GM23338 (cell line): ENCODE measurements at regions not wholly inside any gene's neighbourhood (a gene's known extent, or its start where the extent isn't known, plus 50 kb on each side); places are given as distances from the start of the nearest gene placed in this dataset.
A peak's percentile ranks its signal among the peaks of the same experiment; 100 is the strongest.

Source experiments
- ATAC-seq: fragments of 200-7000 bp; cut with Tn5 transposase; 3 replicates; pipeline ENCODE4 v1.9.1; 2020
- DNase-seq: peaks from one replicate; pipeline ENCODE4 v3.0.0-alpha.2; 2015; ENCODE audit warnings: low spot score
- H2AFZ ChIP-seq: fragments of 200-600 bp; sonication (generic); 2 replicates; pipeline ENCODE4 v1.8.0; 2016; ENCODE audit warnings: antibody characterized with exemption, mild to moderate bottlenecking, moderate library complexity
- H3F3A ChIP-seq: fragments of 200-600 bp; sonication (generic); replicated peaks from 2 replicates; pipeline ENCODE4 v1.8.0; 2017; ENCODE audit warnings: antibody characterized with exemption, mixed run types, low read depth
- H3K27ac ChIP-seq: fragments of 200-600 bp; sonication (generic); 2 replicates; pipeline ENCODE4 v1.6.1; 2016; ENCODE audit warnings: low read depth
- H3K27me3 ChIP-seq: fragments of 200-600 bp; sonication (generic); 2 replicates; pipeline ENCODE4 v1.8.0; 2016; ENCODE audit warnings: mild to moderate bottlenecking, mixed run types, moderate library complexity; ENCODE audit not compliant: insufficient read depth
- H3K36me3 ChIP-seq: fragments of 200-600 bp; sonication (generic); 2 replicates; pipeline ENCODE4 v1.8.0; 2016; ENCODE audit warnings: mild to moderate bottlenecking; ENCODE audit not compliant: insufficient read depth
- H3K4me1 ChIP-seq: fragments of 200-600 bp; sonication (generic); 2 replicates; pipeline ENCODE4 v1.8.0; 2016; ENCODE audit warnings: mild to moderate bottlenecking, moderate library complexity; ENCODE audit not compliant: insufficient read depth
- H3K4me2 ChIP-seq: fragments of 200-600 bp; sonication (generic); 2 replicates; pipeline ENCODE4 v1.7.1; 2017; ENCODE audit warnings: mixed run types
- H3K4me3 ChIP-seq: fragments of 200-600 bp; sonication (generic); 2 replicates; pipeline ENCODE4 v1.6.1; 2016; ENCODE audit warnings: mixed run types
- H3K79me2 ChIP-seq: fragments of 200-600 bp; sonication (generic); replicated peaks from 2 replicates; pipeline ENCODE4 v1.8.0; 2017; ENCODE audit warnings: mild to moderate bottlenecking; ENCODE audit not compliant: insufficient read depth
- H3K9me2 ChIP-seq: fragments of 200-600 bp; sonication (generic); 2 replicates; pipeline ENCODE4 v1.8.0; 2017; ENCODE audit not compliant: insufficient read depth
- H4K20me1 ChIP-seq: fragments of 200-600 bp; sonication (generic); replicated peaks from 2 replicates; pipeline ENCODE4 v1.8.0; 2017; ENCODE audit warnings: mild to moderate bottlenecking; ENCODE audit not compliant: insufficient read depth
- H3K27ac Mint-ChIP-seq: 2 replicates; pipeline ENCODE4 v1.8.0; 2020; ENCODE audit warnings: inconsistent platforms, mild to moderate bottlenecking, moderate library complexity, mixed read lengths
- H3K27me3 Mint-ChIP-seq: 3 replicates; pipeline ENCODE4 v1.8.0; 2022; ENCODE audit warnings: low read depth, mild to moderate bottlenecking, moderate library complexity, mixed read lengths, inconsistent platforms; ENCODE audit not compliant: insufficient read depth, poor library complexity
- H3K36me3 Mint-ChIP-seq: 3 replicates; pipeline ENCODE4 v1.8.0; 2021; ENCODE audit warnings: low read depth, mild to moderate bottlenecking, inconsistent platforms, moderate library complexity, mixed read lengths
- H3K4me1 Mint-ChIP-seq: 3 replicates; pipeline ENCODE4 v1.8.0; 2020; ENCODE audit warnings: mild to moderate bottlenecking, inconsistent platforms, mixed read lengths
- H3K4me3 Mint-ChIP-seq: 3 replicates; pipeline ENCODE4 v1.8.0; 2021; ENCODE audit warnings: moderate library complexity, mild to moderate bottlenecking, inconsistent platforms, mixed read lengths
- H3K9me3 Mint-ChIP-seq: 3 replicates; pipeline ENCODE4 v1.8.0; 2020; ENCODE audit warnings: moderate library complexity, mild to moderate bottlenecking, inconsistent platforms, mixed read lengths
- CTCF ChIP-seq, 2 experiments: fragments of 200-600 bp in 1 of 2; sonication (generic) in 1 of 2; conservative IDR thresholded peaks; 2 replicates each; pipeline versions ENCODE4 v1.5.1 to v1.6.1; 2016 to 2017; ENCODE audit warnings: antibody characterized with exemption in 2 of 2, low read depth in 2 of 2, mild to moderate bottlenecking in 2 of 2, moderate library complexity in 1 of 2
- ETS1 ChIP-seq: IDR thresholded peaks from 2 replicates; pipeline ENCODE4 v1.6.1; 2016; ENCODE audit warnings: antibody characterized with exemption
- EZH2 ChIP-seq: fragments of 200-600 bp; sonication (generic); IDR thresholded peaks from one replicate; pipeline ENCODE4 v1.8.0; 2017; ENCODE audit warnings: antibody characterized with exemption, mild to moderate bottlenecking, low read depth; ENCODE audit not compliant: unreplicated experiment
- EZH2phosphoT487 ChIP-seq: fragments of 200-600 bp; sonication (generic); IDR thresholded peaks from one replicate; pipeline ENCODE4 v1.8.1; 2018; ENCODE audit warnings: antibody characterized with exemption; ENCODE audit not compliant: unreplicated experiment
- NANOG ChIP-seq: IDR thresholded peaks from 2 replicates; pipeline ENCODE4 v1.6.1; 2016; ENCODE audit warnings: antibody characterized with exemption, borderline replicate concordance
- POLR2AphosphoS5 ChIP-seq: IDR thresholded peaks from 2 replicates; pipeline ENCODE4 v1.6.1; 2016; ENCODE audit warnings: antibody characterized with exemption, low read depth
- REST ChIP-seq: IDR thresholded peaks from one replicate; pipeline ENCODE4 v1.6.1; 2018; ENCODE audit warnings: antibody characterized with exemption; ENCODE audit not compliant: unreplicated experiment
- STAT1 ChIP-seq: IDR thresholded peaks from one replicate; pipeline ENCODE4 v1.6.1; 2016; ENCODE audit warnings: antibody characterized with exemption; ENCODE audit not compliant: unreplicated experiment
- ZNF462 ChIP-seq: fragments of 250-450 bp; sonication (Bioruptor Pico); IDR thresholded peaks from 2 replicates; pipeline ENCODE4 v1.5.0; 2020; ENCODE audit warnings: mild to moderate bottlenecking, moderate library complexity

- no peak for TF ChIP-seq CTCF (conservative IDR thresholded peaks at IDR 0.05; ENCODE audit: low read depth in 2 of 2)
- no peak for TF ChIP-seq EZH2
- no peak for TF ChIP-seq NANOG
These were observed 148.2 kb downstream of the ATP23 start (continued) for GRCh38 chr12:58089588-58089987.

- no peaks in the 10 kb centered on the region for H4K20me1 ChIP-seq
- H3K79me2 ChIP-seq, result no peaks in the 10 kb centered on the region
- Mint-ChIP-seq H3K9me3 (peaks cover 9% of the 10 kb centered on the region; the same call in 1 of the 3 replicates), H3K4me1 (peaks cover 10% of the 10 kb centered on the region; the same call in 2 of the 3 replicates), H3K27ac (no peak overlapping the region), H3K4me3 (no peak overlapping the region), H3K27me3 (peaks cover 2% of the 10 kb centered on the region), H3K36me3 (no peaks in the 10 kb centered on the region)
- no peaks in the 10 kb centered on the region for H3K36me3 ChIP-seq
- TF ChIP-seq EZH2, result no peak
- TF ChIP-seq REST, result no peak
- TF ChIP-seq POLR2AphosphoS5, result no peak
- no peak for TF ChIP-seq ETS1
- TF ChIP-seq ZNF462 (CRISPR knock-in tag), result no peak
- TF ChIP-seq EZH2phosphoT487, result no peak
- TF ChIP-seq CTCF (conservative IDR thresholded peaks at IDR 0.05; ENCODE audit: low read depth in 2 of 2), result no peak
- TF ChIP-seq NANOG, result no peak
- no peak for TF ChIP-seq STAT1
- no peak overlapping the region for H3K4me3 ChIP-seq
- 0 out of 2 replicates have a peak overlapping the region, but pooled peaks have one; percentile 43 for H2AFZ ChIP-seq
- H3F3A ChIP-seq, result no peaks in the 10 kb centered on the region
- H3K27me3 ChIP-seq, result no peaks in the 10 kb centered on the region
- no peak overlapping the region for H3K4me2 ChIP-seq
- peaks cover 15% of the 10 kb centered on the region for H3K9me2 ChIP-seq
- ATAC-seq, result no peak
- no peak for DNase-seq
- H3K4me1 ChIP-seq, result peaks cover 4% of the 10 kb centered on the region; the same call in 1 of the 2 replicates
- no peak overlapping the region for H3K27ac ChIP-seq
These were observed 149.3 kb downstream of the ATP23 start for GRCh38 chr12:58090685-58091084.
